H9 (cell line): ENCODE measurements at regions not wholly inside any gene's neighbourhood (a gene's known extent, or its start where the extent isn't known, plus 50 kb on each side); places are given as distances from the start of the nearest gene placed in this dataset.

Source experiments
- DNase-seq: peaks from one replicate; pipeline ENCODE4 v3.0.0-alpha.2; 2017
- H2AFZ ChIP-seq: one replicate; pipeline ENCODE4 v1.6.1; 2013; ENCODE audit warnings: mild to moderate bottlenecking, low read length, control low read depth, moderate library complexity
- H2AK5ac ChIP-seq: 2 replicates; pipeline ENCODE4 v1.6.1; 2013; ENCODE audit warnings: low read length, control low read depth, mixed read lengths; ENCODE audit not compliant: insufficient read length
- H2BK120ac ChIP-seq: one replicate; pipeline ENCODE4 v1.6.1; 2013; ENCODE audit warnings: low read depth, mild to moderate bottlenecking, low read length, control low read depth, inconsistent platforms; ENCODE audit not compliant: poor library complexity, severe bottlenecking
- H2BK12ac ChIP-seq: 2 replicates; pipeline ENCODE4 v1.6.1; 2013; ENCODE audit warnings: low read length, control low read depth, mixed read lengths, low read depth; ENCODE audit not compliant: insufficient read length
- H2BK15ac ChIP-seq: 2 replicates; pipeline ENCODE4 v1.6.1; 2013; ENCODE audit warnings: low read depth, low read length, control low read depth
- H2BK20ac ChIP-seq: one replicate; pipeline ENCODE4 v1.6.1; 2013; ENCODE audit warnings: low read depth, mild to moderate bottlenecking, low read length, control low read depth, inconsistent platforms; ENCODE audit not compliant: poor library complexity, severe bottlenecking
- H2BK5ac ChIP-seq: 2 replicates; pipeline ENCODE4 v1.6.1; 2013; ENCODE audit warnings: low read length, control low read depth, mixed read lengths; ENCODE audit not compliant: insufficient read length
- H3K14ac ChIP-seq: 2 replicates; pipeline ENCODE4 v1.6.1; 2013; ENCODE audit warnings: low read length, control low read depth; ENCODE audit not compliant: insufficient read depth
- H3K18ac ChIP-seq: 2 replicates; pipeline ENCODE4 v1.6.1; 2013; ENCODE audit warnings: low read depth, mild to moderate bottlenecking, mixed read lengths, low read length, control low read depth; ENCODE audit not compliant: insufficient read length
- H3K23ac ChIP-seq: 2 replicates; pipeline ENCODE4 v1.6.1; 2013; ENCODE audit warnings: low read length, control low read depth, mixed read lengths, low read depth; ENCODE audit not compliant: insufficient read length
- H3K23me2 ChIP-seq: 2 replicates; pipeline ENCODE4 v1.6.1; 2013; ENCODE audit warnings: low read depth, mild to moderate bottlenecking, mixed read lengths, low read length, control low read depth; ENCODE audit not compliant: insufficient read length, poor library complexity, severe bottlenecking
- H3K27ac ChIP-seq: 2 replicates; pipeline ENCODE4 v1.5.1; 2013; ENCODE audit warnings: low read length, control low read depth, mixed read lengths, low read depth; ENCODE audit not compliant: insufficient read length
- H3K27me3 ChIP-seq: 2 replicates; pipeline ENCODE4 v1.6.1; 2013; ENCODE audit warnings: low read length, control low read depth, inconsistent platforms; ENCODE audit not compliant: insufficient read depth
- H3K4ac ChIP-seq: 2 replicates; pipeline ENCODE4 v1.6.1; 2013; ENCODE audit warnings: low read depth, mild to moderate bottlenecking, control low read depth, inconsistent platforms, low read length, moderate library complexity
- H3K4me1 ChIP-seq: 2 replicates; pipeline ENCODE4 v1.6.1; 2013; ENCODE audit warnings: low read length, control low read depth, inconsistent platforms; ENCODE audit not compliant: insufficient read depth
- H3K4me2 ChIP-seq: 2 replicates; pipeline ENCODE4 v1.6.1; 2013; ENCODE audit warnings: low read length, control low read depth, mixed read lengths; ENCODE audit not compliant: insufficient read length, insufficient read depth
- H3K56ac ChIP-seq: 2 replicates; pipeline ENCODE4 v1.6.1; 2013; ENCODE audit warnings: low read depth, mild to moderate bottlenecking, mixed read lengths, low read length, control low read depth; ENCODE audit not compliant: insufficient read length
- H3K79me1 ChIP-seq: 2 replicates; pipeline ENCODE4 v1.6.1; 2013; ENCODE audit warnings: low read depth, mild to moderate bottlenecking, moderate library complexity, low read length, control low read depth, inconsistent platforms; ENCODE audit not compliant: insufficient read depth, poor library complexity, severe bottlenecking
- H3K79me2 ChIP-seq: 2 replicates; pipeline ENCODE4 v1.6.1; 2013; ENCODE audit warnings: low read length, control low read depth, inconsistent platforms; ENCODE audit not compliant: insufficient read depth
- H3K9ac ChIP-seq: 2 replicates; pipeline ENCODE4 v1.6.1; 2013; ENCODE audit warnings: low read length, control low read depth, mixed read lengths; ENCODE audit not compliant: insufficient read length; ENCODE audit errors: extremely low read depth
- H3K9me3 ChIP-seq: one replicate; pipeline ENCODE4 v1.6.1; 2013; ENCODE audit warnings: low read depth, low read length, inconsistent platforms; ENCODE audit not compliant: control insufficient read depth
- H3T11ph ChIP-seq: one replicate; pipeline ENCODE4 v1.6.1; 2013; ENCODE audit warnings: mild to moderate bottlenecking, low read length, control low read depth, inconsistent platforms
- H4K20me1 ChIP-seq: one replicate; pipeline ENCODE4 v1.6.1; 2013; ENCODE audit not compliant: control insufficient read depth, insufficient read length, insufficient read depth
- H4K5ac ChIP-seq: 2 replicates; pipeline ENCODE4 v1.6.1; 2013; ENCODE audit warnings: low read depth, mild to moderate bottlenecking, mixed read lengths, low read length, control low read depth; ENCODE audit not compliant: insufficient read length
- H4K8ac ChIP-seq: replicated peaks from 2 replicates; pipeline ENCODE4 v1.6.1; 2013; ENCODE audit warnings: low read length, control low read depth, mixed read lengths, low read depth; ENCODE audit not compliant: insufficient read length
- H4K91ac ChIP-seq: 2 replicates; pipeline ENCODE4 v1.6.1; 2013; ENCODE audit warnings: low read depth, mild to moderate bottlenecking, moderate library complexity, mixed read lengths, low read length, control low read depth; ENCODE audit not compliant: insufficient read length
- H3K27ac Mint-ChIP-seq, 3 experiments: 2 replicates in 2 of 3; 3 replicates in 1 of 3; pipeline ENCODE4 v1.8.0; 2020 to 2021; ENCODE audit warnings: mixed read lengths in 3 of 3, mild to moderate bottlenecking in 1 of 3, moderate library complexity in 1 of 3
- H3K27me3 Mint-ChIP-seq: 2 replicates; pipeline ENCODE4 v1.8.0; 2021; ENCODE audit warnings: low read depth, mild to moderate bottlenecking, moderate library complexity, mixed read lengths
- H3K36me3 Mint-ChIP-seq, 3 experiments: 2 replicates in 2 of 3; 3 replicates in 1 of 3; pipeline ENCODE4 v1.8.0; 2020 to 2021; ENCODE audit warnings: low read depth in 3 of 3, mixed read lengths in 3 of 3; ENCODE audit not compliant: insufficient read depth in 1 of 3
- H3K4me1 Mint-ChIP-seq, 2 experiments: 2 replicates each; pipeline ENCODE4 v1.8.0; 2020; ENCODE audit warnings: mixed read lengths in 2 of 2
- H3K4me3 Mint-ChIP-seq, 2 experiments: 2 replicates in 1 of 2; 3 replicates in 1 of 2; pipeline ENCODE4 v1.8.0; 2020 to 2021; ENCODE audit warnings: mild to moderate bottlenecking in 2 of 2, mixed read lengths in 2 of 2, moderate library complexity in 1 of 2
- H3K9me3 Mint-ChIP-seq, 2 experiments: 2 replicates in 1 of 2; 3 replicates in 1 of 2; pipeline ENCODE4 v1.8.0; 2020; ENCODE audit warnings: mild to moderate bottlenecking in 2 of 2, mixed read lengths in 2 of 2, moderate library complexity in 1 of 2
- CTCF ChIP-seq: fragments of 200-600 bp; sonication (generic); conservative IDR thresholded peaks from 3 replicates; pipeline ENCODE4 v1.8.0; 2021; ENCODE audit warnings: antibody characterized with exemption, mild to moderate bottlenecking
- WGBS: extraction: QIAGEN DNeasy Blood & Tissue Kit; methylation state at CpG from one replicate; pipeline ENCODE4 v1.1.7; 2013; ENCODE audit warnings: missing lambda C conversion rate, low lambda C conversion rate, mixed read lengths; ENCODE audit not compliant: insufficient read length; ENCODE audit errors: extremely low coverage; 5-methylcytosine and 5-hydroxymethylcytosine counted together

DNA sequence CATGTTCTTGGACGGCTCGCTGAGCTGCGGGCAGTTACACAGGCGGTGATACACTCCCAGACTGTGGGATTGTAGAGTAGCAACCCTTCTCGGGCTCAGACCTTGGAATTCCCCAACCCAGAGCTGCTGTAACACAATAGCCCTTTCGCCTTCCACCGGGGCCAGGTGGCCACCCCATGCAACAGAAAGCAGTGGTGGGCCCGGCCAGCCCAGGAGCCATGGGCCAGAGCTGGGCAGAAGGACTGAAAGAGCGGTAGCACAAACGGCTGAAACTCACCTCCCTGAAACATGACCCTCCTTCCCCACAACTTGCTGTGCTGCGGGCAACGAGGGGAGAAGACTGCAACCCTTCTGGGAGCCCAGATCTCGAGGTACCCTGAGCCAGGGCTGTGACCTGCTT, 429.0 kb downstream of the SLITRK1 start:
- Histone ChIP-seq H2BK12ac (no peak overlapping the region), H3K79me1 (no peaks in the 10 kb centered on the region), H4K20me1 (no peaks in the 10 kb centered on the region), H3K9me3 (no peaks in the 10 kb centered on the region), H3K4me1 (no peaks in the 10 kb centered on the region), H4K8ac (no peak overlapping the region), H3K4me2 (no peak overlapping the region), H2BK120ac (no peak overlapping the region), H4K5ac (no peak overlapping the region), H2AK5ac (no peak overlapping the region), H3K4ac (no peak overlapping the region), H3K56ac (no peak overlapping the region), H2BK20ac (no peak overlapping the region), H3T11ph (no peak overlapping the region), H2AFZ (no peak overlapping the region), H2BK15ac (no peak overlapping the region), H3K79me2 (no peaks in the 10 kb centered on the region), H3K23me2 (no peaks in the 10 kb centered on the region), H3K9ac (no peak overlapping the region), H3K27me3 (no peaks in the 10 kb centered on the region), H3K23ac (no peak overlapping the region), H3K18ac (no peak overlapping the region), H4K91ac (no peak overlapping the region), H3K27ac (no peak overlapping the region), H2BK5ac (no peak overlapping the region), H3K14ac (no peak overlapping the region)
- Mint-ChIP-seq H3K9me3 (peaks cover 0 to 3% of the 10 kb centered on the region in 2 experiments; a peak in 2 of 5 replicates), H3K36me3 (peaks cover 0 to 3% (median 0%) of the 10 kb centered on the region in 3 experiments; a peak in 2 of 7 replicates), H3K4me1 (peaks cover 8 to 10% of the 10 kb centered on the region in 2 experiments), H3K27me3 (no peaks in the 10 kb centered on the region; the same call in 1 of the 2 replicates), H3K4me3 (no peak overlapping the region), H3K27ac (no peak overlapping the region)
- WGBS: no CpG with 5 or more reads among the region's 13 CpGs
- DNase-seq: no peak
- TF ChIP-seq CTCF: no peak
